Panc1 (cell line): ENCODE measurements at regions not wholly inside any gene's neighbourhood (a gene's known extent, or its start where the extent isn't known, plus 50 kb on each side); places are given as distances from the start of the nearest gene placed in this dataset.

ENCODE experiments used
- CTCF ChIP-seq: fragments of 450-650 bp; IDR thresholded peaks from 2 replicates; pipeline ENCODE4 v1.5.1; 2017; ENCODE audit warnings: mild to moderate bottlenecking
- POLR2AphosphoS5 ChIP-seq: IDR thresholded peaks from 2 replicates; pipeline ENCODE4 v1.6.1; 2012; ENCODE audit warnings: mild to moderate bottlenecking, low read depth, low read length, moderate library complexity
- REST ChIP-seq, 2 experiments: IDR thresholded peaks; 2 replicates each; pipeline ENCODE4 v1.6.1; 2011 to 2012; ENCODE audit warnings: low read depth in 2 of 2, control low read depth in 1 of 2, low read length in 1 of 2, mild to moderate bottlenecking in 1 of 2, moderate library complexity in 1 of 2; ENCODE audit not compliant: insufficient read depth in 1 of 2
- SIN3A ChIP-seq: IDR thresholded peaks from 2 replicates; pipeline ENCODE4 v1.6.1; 2012; ENCODE audit warnings: low read depth, mild to moderate bottlenecking, low read length, moderate library complexity, borderline replicate concordance; ENCODE audit not compliant: insufficient read depth
- TCF7L2 ChIP-seq: IDR thresholded peaks from 2 replicates; pipeline ENCODE4 v1.6.1; 2011; ENCODE audit warnings: mild to moderate bottlenecking, low read depth, low read length, inconsistent platforms

GRCh38 chr5:66527478-66528035 is 68.6 kb upstream of the MAST4 start:
- TF ChIP-seq CTCF (no peak), REST (IDR thresholded peaks at IDR 0.05; ENCODE audit: insufficient read depth in 1 of 2, low read depth in 2 of 2, low read length in 1 of 2) (no peak), POLR2AphosphoS5 (no peak), TCF7L2 (no peak), SIN3A (no peak)
